Upper lobe of left lung (tissue), 6 donors: ENCODE measurements at regions not wholly inside any gene's neighbourhood (a gene's known extent, or its start where the extent isn't known, plus 50 kb on each side); places are given as distances from the start of the nearest gene placed in this dataset.

Source experiments
- ATAC-seq, 2 donors: fragments of 200-7000 bp; cut with Tn5 transposase; one replicate each; pipeline ENCODE4 v1.9.1; 2022; ENCODE audit warnings: mild to moderate bottlenecking in 2 of 2, moderate library complexity in 2 of 2; ENCODE audit not compliant: low FRiP score in 2 of 2
- DNase-seq, 2 donors: peaks; one replicate each; pipeline ENCODE4 v3.0.0-alpha.2; 2019 to 2020
- H3K27ac ChIP-seq, 4 donors: fragments of 200-600 bp; sonication (generic); one replicate each; pipeline ENCODE4 v1.5.1; 2016 to 2019
- H3K27me3 ChIP-seq, 4 donors: fragments of 200-600 bp; sonication (generic); one replicate each; pipeline ENCODE4 v1.5.1; 2017 to 2019
- H3K36me3 ChIP-seq, 4 donors: fragments of 200-600 bp; sonication (generic); one replicate each; pipeline ENCODE4 v1.5.1; 2016 to 2019
- H3K4me1 ChIP-seq, 4 donors: fragments of 200-600 bp; sonication (generic); one replicate each; pipeline ENCODE4 v1.5.1; 2018 to 2019
- H3K4me3 ChIP-seq, 4 donors: fragments of 200-600 bp; sonication (generic); one replicate each; pipeline ENCODE4 v1.5.1; 2017 to 2019; ENCODE audit warnings: mild to moderate bottlenecking in 2 of 4, moderate library complexity in 1 of 4
- H3K9me3 ChIP-seq, 4 donors: fragments of 200-600 bp; sonication (generic); one replicate each; pipeline ENCODE4 v1.5.1; 2018 to 2019
- EP300 ChIP-seq, 4 donors: sonication (generic); formaldehyde crosslinking; IDR thresholded peaks; one replicate each; pipeline ENCODE4 v1.5.1; 2017; ENCODE audit warnings: antibody characterized with exemption in 4 of 4, control low read depth in 2 of 4
- POLR2A ChIP-seq, 4 donors: fragments of 450-650 bp; IDR thresholded peaks; one replicate each; pipeline ENCODE4 v1.5.1; 2016 to 2017; ENCODE audit warnings: antibody characterized with exemption in 4 of 4, mild to moderate bottlenecking in 2 of 4
- POLR2AphosphoS5 ChIP-seq, 2 donors: sonication (generic); formaldehyde crosslinking; IDR thresholded peaks; one replicate each; pipeline ENCODE4 v1.5.1; 2017; ENCODE audit warnings: antibody characterized with exemption in 2 of 2
- WGBS, 2 donors: methylation state at CpG; one replicate each; pipeline ENCODE4 v1.1.5; 2017 to 2018; 5-methylcytosine and 5-hydroxymethylcytosine counted together
- TF ChIP-seq, protein P1 (sequence below), 6 experiments: fragments of 450-650 bp in 4 of 6; fragments of 200-600 bp in 2 of 6; sonication (generic) in 2 of 6; IDR thresholded peaks; one replicate each; pipeline ENCODE4 v1.5.1; 2016 to 2019; ENCODE audit warnings: antibody characterized with exemption in 6 of 6
- donor health status: DM: no; HTN: no; CAD: no; lungs with moderate emphysema.
- donor health status: DM: no; HTN: yes; CAD: no; lungs with severe emphysema.

DNA sequence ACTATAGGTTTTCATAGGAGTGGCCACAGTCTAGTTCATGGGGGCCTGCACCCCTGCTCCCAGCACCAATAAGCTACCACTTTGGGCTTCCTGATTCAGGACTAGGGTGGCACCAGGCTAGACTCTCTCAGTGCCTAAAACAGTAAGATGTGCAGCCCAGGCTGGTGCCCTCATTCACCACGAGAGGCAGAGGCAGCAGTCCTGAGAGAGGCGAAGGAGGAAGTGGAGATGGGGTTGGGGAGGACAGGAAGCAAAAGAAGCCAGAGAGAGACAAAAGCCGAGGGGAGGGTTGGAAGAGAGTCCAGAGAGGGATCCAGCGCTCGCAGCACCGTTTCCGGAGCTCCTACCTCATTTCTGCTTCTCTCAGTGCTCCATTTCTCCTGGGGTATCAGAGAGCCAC is 180.9 kb downstream of the MED10 start:
- Histone ChIP-seq H3K27me3 (no peaks in the 10 kb centered on the region), H3K9me3 (no peaks in the 10 kb centered on the region), H3K36me3 (no peaks in the 10 kb centered on the region), H3K4me3 (no peak overlapping the region), H3K27ac (no peak overlapping the region), H3K4me1 (no peaks in the 10 kb centered on the region)
- WGBS, 2 donors: 72 to 81% methylated on average over 7 of the region's 7 CpGs
- TF ChIP-seq EP300 (IDR thresholded peaks at IDR 0.05) (no peak), POLR2A (IDR thresholded peaks at IDR 0.05) (no peak), POLR2AphosphoS5 (IDR thresholded peaks at IDR 0.05) (no peak)
- TF ChIP-seq, protein P1, sequence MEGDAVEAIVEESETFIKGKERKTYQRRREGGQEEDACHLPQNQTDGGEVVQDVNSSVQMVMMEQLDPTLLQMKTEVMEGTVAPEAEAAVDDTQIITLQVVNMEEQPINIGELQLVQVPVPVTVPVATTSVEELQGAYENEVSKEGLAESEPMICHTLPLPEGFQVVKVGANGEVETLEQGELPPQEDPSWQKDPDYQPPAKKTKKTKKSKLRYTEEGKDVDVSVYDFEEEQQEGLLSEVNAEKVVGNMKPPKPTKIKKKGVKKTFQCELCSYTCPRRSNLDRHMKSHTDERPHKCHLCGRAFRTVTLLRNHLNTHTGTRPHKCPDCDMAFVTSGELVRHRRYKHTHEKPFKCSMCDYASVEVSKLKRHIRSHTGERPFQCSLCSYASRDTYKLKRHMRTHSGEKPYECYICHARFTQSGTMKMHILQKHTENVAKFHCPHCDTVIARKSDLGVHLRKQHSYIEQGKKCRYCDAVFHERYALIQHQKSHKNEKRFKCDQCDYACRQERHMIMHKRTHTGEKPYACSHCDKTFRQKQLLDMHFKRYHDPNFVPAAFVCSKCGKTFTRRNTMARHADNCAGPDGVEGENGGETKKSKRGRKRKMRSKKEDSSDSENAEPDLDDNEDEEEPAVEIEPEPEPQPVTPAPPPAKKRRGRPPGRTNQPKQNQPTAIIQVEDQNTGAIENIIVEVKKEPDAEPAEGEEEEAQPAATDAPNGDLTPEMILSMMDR (IDR thresholded peaks at IDR 0.05): no peak
- ATAC-seq: no peak
- DNase-seq: no peak

DNA sequence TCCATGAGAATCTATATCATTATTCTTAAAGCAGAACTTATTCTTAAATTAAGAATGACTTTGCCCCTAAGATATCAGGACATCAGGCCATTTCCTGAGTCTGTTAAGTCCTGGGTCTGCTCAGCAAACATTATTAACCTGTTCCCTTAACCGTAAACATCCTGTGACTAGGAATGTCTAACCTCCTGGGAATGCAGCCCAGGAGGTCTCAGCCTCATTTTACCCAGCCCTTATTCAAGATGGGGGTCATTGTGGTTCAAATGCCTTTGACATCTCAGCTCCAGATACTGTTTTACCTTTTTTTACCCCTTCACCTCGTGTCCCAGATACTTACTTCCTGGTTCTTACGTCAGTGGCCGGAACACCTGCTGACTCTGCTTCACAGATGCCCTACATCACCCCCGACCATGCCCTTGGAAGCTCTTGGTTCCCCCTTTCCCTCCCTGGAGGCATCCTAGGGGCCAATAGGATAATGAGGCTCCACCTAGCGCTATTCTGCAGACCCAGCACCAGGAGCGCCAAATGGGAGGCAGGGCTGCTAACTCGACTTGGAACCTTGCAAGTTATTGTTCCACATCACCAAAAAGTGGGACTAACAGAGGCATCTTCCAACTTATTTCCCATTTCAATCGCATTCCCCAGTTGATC is 182.5 kb downstream of the MED10 start:
- H3K4me1 ChIP-seq: no peaks in the 10 kb centered on the region
- WGBS, 2 donors: 72 to 76% methylated on average over 9 of the region's 9 CpGs
- no peak for TF ChIP-seq EP300 (IDR thresholded peaks at IDR 0.05)
- DNase-seq: no peak
- H3K9me3 ChIP-seq: no peaks in the 10 kb centered on the region
- no peaks in the 10 kb centered on the region for H3K27me3 ChIP-seq
- no peak for ATAC-seq
- no peak overlapping the region for H3K4me3 ChIP-seq
- H3K36me3 ChIP-seq: no peaks in the 10 kb centered on the region
- no peak overlapping the region for H3K27ac ChIP-seq

DNA sequence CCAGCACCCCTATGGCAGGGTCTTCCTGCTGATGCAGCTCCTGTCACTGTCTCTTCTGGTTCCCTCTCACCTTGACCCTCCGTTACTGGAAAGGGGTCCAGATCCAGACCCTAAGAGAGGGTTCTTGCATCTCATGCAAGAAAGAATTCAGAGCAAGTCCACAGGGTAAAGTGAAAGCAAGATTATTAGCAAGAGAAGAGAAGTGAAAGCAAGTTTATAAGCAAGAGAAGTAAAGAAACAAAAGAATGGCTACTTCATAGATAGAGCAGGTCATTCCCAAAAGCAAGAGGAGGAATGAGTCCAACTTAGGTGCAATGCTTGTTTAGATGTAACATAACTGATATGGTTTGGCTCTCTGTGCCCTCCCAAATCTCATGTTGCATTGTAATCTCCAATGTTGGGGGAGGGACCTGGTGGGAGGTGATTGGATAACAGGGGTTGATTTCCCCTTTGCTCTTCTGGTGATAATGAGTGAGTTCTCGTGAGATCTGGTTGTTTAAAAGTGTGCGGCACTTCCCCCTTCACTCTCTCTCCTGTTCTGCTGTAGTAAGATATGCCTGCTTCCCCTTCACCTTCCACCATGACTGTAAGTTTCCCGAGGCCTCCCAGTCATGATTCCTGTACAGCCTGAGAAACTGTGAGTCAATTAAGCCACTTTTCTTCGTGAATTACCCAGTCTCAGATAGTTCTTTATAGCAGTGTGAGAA is 183.3 kb downstream of the MED10 start:
- Histone ChIP-seq H3K27ac (no peak overlapping the region), H3K4me1 (no peaks in the 10 kb centered on the region), H3K9me3 (no peaks in the 10 kb centered on the region), H3K27me3 (no peaks in the 10 kb centered on the region), H3K36me3 (no peaks in the 10 kb centered on the region), H3K4me3 (no peak overlapping the region)
- WGBS, 2 donors: 56 to 63% methylated on average over 5 of the region's 5 CpGs
- ATAC-seq (no peak), DNase-seq (no peak)
- TF ChIP-seq EP300 (IDR thresholded peaks at IDR 0.05) (no peak), POLR2AphosphoS5 (IDR thresholded peaks at IDR 0.05) (no peak), POLR2A (IDR thresholded peaks at IDR 0.05) (no peak)
- TF ChIP-seq, protein P1 (IDR thresholded peaks at IDR 0.05): no peak

DNA sequence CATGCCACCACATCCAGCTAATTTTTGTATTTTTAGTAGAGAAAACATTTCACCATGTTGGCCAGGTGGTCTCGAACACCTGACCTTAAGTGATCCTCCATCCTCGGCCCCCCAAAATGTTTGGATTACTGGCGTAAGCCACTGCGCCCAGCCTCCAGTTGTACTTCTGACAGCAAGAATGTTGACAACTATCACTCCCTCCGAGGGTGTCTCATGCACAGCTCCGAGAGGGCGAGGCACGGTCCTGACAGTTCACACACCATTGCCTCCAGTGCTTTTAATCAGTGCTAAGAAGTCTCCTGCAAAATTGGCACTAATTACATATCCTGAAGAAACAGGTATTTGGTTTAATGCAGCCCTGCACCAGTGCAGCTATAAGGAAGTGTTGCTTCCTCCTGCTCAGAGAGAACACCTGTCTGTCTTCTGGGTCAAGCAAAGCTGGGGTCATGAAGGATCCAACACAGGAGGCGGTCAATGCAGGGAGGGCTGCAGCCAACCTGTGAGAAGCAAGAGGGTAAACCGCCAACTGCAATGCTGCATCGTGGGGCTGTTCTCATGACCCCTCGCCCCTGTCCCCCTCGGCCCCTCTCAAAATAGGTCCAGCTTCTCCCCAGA is 184.0 kb downstream of the MED10 start:
- no peaks in the 10 kb centered on the region for H3K36me3 ChIP-seq
- no peaks in the 10 kb centered on the region for H3K4me1 ChIP-seq
- H3K9me3 ChIP-seq: no peaks in the 10 kb centered on the region
- no peak for DNase-seq
- H3K4me3 ChIP-seq: no peak overlapping the region
- H3K27ac ChIP-seq: no peak overlapping the region
- no peak for ATAC-seq
- WGBS, 2 donors: 89 to 94% methylated on average over 12 to 13 of the region's 13 CpGs
- TF ChIP-seq POLR2A (IDR thresholded peaks at IDR 0.05) (no peak), EP300 (IDR thresholded peaks at IDR 0.05) (no peak), POLR2AphosphoS5 (IDR thresholded peaks at IDR 0.05) (no peak)
- TF ChIP-seq, protein P1 (IDR thresholded peaks at IDR 0.05): no peak
- no peaks in the 10 kb centered on the region for H3K27me3 ChIP-seq

DNA sequence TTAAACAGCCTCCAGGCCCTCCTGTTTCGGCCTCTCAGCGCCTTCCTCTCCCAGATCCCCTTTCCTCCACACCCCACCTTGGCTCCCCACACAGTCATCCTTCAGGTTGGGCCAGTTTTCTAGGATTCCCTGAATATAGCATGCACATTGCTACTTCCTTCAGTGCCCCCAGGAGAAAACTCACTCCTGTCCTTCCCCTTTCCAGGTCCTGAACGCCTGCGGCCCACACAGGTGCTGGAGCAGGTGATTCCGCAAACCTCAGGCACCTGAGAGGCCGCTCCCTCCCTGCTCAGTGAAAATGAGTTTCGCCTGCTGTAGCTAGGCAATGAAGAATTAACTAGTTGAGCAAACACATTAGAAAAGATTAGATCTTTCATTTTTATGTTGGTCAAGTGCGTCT is 185.0 kb downstream of the MED10 start:
- 67 to 71% methylated on average over 8 of the region's 8 CpGs for WGBS, 2 donors

More for the DNA sequence above, 185.0 kb downstream of the MED10 start:
- DNase-seq: no peak
- ATAC-seq: no peak
- no peak overlapping the region for H3K4me3 ChIP-seq
- no peaks in the 10 kb centered on the region for H3K36me3 ChIP-seq
- no peaks in the 10 kb centered on the region for H3K9me3 ChIP-seq
- H3K27me3 ChIP-seq: no peaks in the 10 kb centered on the region
- no peak overlapping the region for H3K27ac ChIP-seq
- H3K4me1 ChIP-seq: no peaks in the 10 kb centered on the region
- TF ChIP-seq EP300 (IDR thresholded peaks at IDR 0.05): no peak
- TF ChIP-seq, protein P1 (IDR thresholded peaks at IDR 0.05): no peak
- TF ChIP-seq POLR2AphosphoS5 (IDR thresholded peaks at IDR 0.05): no peak
- TF ChIP-seq POLR2A (IDR thresholded peaks at IDR 0.05): no peak
